GM21723 (cell line): ENCODE measurements at regions not wholly inside any gene's neighbourhood (a gene's known extent, or its start where the extent isn't known, plus 50 kb on each side); places are given as distances from the start of the nearest gene placed in this dataset.
"Not testable (repeated sequence)": the region's sequence is repeated elsewhere in the genome, so short reads cannot be mapped to it uniquely, and the experiment has no call there.

ENCODE experiments used
- ATAC-seq: cut with Tn5 transposase; IDR thresholded peaks from one replicate; pipeline ENCODE4 v1.9.1; 2021; ENCODE audit warnings: mild to moderate bottlenecking, moderate library complexity; ENCODE audit not compliant: unreplicated experiment

DNA sequence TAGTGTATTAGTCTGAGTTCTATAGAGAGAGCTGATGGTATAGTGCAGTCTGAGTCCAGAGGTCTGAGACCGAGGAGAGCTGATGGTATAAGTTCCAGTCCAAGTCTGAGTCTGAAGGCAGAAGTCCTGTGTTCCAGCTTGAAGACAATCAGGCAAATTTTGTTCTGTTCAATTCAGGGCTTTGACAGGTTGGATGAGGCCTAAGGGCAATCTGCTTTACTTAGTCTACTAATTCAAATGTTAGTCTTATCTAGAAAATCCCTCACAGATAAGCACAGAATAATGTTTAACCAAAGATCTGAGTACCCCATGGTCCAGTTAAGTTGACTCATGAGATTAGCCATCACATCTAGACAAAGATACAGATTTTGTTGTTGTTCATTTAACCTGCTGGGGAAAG lies 303.0 kb upstream of the KLF4 start:
- ATAC-seq: no peak

- no peak for ATAC-seq
Observed at GRCh38 chr9:107792006-107792405, 302.4 kb upstream of the KLF4 start.

GRCh38 chr9:107789001-107789700 lies 299.6 kb upstream of the KLF4 start:
- ATAC-seq: no peak

DNA sequence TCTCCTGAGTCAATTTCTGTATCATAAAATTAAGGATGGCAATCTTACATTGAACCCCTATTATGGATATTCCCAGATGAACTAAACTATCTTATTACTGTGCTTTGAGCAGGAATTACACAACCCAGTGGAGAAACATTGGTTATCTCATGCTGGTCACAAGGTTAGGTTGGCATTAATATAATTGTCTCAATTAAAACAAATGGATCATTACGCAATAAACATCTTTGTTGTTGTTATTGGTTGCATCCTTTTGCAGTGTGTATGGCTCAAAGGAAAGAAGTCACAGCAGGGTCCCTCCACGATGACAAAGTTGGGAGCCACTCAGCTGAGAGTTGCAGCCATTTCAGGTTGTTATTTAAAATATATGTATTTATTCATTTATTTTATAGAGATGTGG lies 297.0 kb upstream of the KLF4 start:
- no peak for ATAC-seq

GRCh38 chr9:107784235-107784958 lies 294.8 kb upstream of the KLF4 start:
- ATAC-seq: no peak

GRCh38 chr9:107782789-107783188 lies 293.2 kb upstream of the KLF4 start:
- no peak for ATAC-seq

DNA sequence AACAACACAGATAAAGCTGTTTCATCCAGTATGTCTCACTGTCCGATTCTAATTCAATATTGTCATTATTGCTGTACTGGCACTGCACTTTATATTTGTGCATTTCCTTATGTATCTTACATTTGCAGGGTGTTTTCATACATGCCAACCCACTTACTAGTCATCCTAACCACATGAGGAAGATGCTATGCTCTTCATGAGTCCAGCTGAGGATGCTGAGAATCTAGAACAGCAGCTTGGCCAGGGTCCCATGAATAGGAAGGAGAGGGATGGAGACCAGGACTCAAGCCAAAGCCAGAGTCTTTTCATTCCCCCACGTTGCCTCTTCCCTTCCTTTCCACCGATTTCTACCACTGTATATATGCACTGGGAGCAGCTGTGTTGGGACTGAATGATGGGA lies 292.8 kb upstream of the KLF4 start:
- no peak for ATAC-seq

DNA sequence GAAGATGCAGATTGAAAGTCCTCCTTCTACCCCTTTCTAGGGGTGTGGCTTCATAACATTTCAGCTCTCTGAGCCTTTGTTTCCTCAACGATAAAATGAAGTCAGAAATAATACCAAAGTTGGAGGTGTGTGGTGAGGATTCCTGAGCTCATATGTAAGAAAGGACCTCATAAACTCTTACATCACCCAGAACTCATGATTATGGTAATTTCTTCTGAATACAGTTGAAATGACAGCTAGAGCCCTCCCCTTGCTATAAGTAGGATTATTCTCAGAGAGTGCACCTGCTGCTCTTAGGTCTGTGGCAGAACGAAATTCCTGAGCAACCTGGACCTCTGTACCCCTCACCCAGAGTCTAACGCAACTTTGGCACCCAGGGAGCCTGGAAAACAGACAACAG lies 291.4 kb upstream of the KLF4 start:
- ATAC-seq: no peak

DNA sequence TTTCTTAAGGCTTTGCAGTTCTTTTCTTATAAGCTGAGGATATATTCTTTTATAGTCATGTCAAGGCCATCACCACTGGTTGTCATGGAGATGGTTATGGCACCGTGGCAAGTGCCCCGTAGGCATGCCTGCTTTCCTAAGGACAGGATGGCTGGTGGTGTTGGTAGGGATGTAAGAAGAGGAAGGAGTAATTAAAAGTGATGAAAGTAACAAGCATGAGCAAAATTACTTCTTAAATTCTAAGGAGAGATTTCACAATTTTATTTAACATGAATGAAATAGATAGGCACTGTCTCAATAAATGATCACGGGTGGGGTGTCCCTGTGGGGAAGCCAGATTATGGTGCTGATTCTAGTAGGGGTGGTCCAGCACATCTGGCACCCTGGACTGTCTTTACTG lies 290.2 kb upstream of the KLF4 start:
- no peak for ATAC-seq

DNA sequence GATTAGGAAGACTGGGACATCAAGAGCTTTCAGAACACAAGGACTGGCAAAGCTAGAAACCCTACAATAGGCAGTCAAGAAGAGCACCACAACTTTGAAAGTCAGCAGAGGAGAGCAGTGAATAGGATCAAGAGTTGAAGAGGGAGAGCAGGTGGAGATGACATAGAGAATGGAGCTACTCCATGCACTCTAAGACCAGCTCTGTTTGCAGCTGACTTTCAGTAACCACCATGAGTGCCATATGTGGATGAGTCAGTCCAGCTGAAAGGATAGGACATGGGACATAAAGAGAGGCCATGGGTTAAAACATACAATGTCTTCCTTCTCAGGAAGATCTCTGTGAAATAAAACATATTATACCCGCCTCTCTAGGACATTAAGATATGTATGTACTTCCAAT lies 289.1 kb upstream of the KLF4 start:
- ATAC-seq: no peak

GRCh38 chr9:107774099-107774498 lies 284.5 kb upstream of the KLF4 start:
- not testable (repeated sequence) for ATAC-seq

- no peak for ATAC-seq
Observed at GRCh38 chr9:107772988-107773387, 283.4 kb upstream of the KLF4 start.

DNA sequence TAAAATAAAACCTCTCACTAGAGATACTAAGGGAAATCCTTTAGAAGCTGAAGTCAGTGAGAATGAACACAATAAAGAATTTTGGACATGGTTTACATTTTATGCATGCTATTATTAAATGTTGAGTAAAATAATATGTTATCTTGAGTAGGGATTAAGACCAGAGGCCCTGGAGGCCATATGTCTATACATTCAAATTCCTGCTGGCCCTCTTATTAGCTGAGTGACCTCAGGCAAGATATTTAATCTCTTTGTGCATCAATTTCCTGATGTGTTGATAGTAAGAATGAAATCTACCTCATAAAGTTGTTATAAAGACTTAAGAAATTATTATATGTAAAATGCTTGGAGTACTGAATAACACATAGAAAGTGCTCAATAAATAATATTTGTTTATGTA lies 281.1 kb upstream of the KLF4 start:
- ATAC-seq: no peak

DNA sequence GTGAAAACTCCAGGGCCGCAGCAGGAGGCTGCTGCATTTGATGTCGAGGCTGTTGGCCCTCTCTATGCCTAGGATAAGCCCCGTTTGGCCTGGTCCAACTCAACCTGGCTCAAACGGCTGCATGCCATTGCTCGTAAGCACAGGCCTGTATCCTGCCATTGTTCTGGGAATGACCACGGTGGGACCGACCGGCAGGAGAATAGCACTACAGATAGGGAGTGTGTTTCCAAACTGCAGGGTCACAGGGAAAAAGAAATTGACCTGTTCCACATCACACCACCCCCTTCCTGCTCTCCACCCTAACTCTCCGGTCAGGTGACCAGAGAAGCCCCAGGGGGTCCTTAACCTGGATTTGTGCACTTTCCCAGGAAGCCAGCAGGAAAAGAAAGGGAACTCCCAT lies 278.7 kb upstream of the KLF4 start:
- no peak for ATAC-seq

DNA sequence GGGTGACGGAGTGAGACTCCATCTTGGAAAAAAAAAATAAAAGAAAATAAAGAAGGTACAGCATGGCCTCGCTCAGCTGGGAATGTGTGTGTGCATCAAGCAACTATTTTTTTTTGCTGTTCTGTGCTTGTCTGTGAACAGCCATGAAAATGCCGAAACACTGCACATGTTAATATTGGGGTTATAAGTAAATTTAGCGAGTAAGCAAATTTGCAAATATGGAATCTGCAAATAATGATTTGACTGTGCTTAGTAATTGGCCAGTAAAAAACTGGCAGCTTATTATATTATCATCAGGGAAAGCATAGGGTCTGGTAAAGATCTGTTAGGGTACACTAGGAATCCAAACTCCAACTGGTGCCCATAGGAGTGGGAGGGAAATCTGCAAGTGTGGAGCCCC lies 278.1 kb upstream of the KLF4 start:
- ATAC-seq: no peak

DNA sequence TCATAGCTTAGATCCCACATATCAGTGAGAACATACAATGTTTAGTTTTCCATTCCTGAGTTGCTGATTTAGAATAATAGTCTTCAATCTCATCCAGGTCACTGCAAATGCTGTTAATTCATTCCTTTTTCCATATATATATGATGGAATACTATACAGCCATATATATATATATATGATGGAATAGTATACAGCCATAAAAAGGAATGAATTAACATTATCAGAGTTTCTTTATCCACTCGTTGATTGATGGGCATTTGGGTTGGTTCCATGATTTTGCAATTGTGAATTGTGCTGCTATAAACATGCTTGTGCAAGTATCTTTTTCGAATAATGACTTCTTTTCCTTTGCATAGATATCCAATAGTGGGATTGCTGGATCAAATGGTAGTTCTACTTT lies 273.9 kb upstream of the KLF4 start:
- ATAC-seq: not testable (repeated sequence)

- ATAC-seq: no peak
Observed at GRCh38 chr9:107761307-107761706, 271.7 kb upstream of the KLF4 start.

DNA sequence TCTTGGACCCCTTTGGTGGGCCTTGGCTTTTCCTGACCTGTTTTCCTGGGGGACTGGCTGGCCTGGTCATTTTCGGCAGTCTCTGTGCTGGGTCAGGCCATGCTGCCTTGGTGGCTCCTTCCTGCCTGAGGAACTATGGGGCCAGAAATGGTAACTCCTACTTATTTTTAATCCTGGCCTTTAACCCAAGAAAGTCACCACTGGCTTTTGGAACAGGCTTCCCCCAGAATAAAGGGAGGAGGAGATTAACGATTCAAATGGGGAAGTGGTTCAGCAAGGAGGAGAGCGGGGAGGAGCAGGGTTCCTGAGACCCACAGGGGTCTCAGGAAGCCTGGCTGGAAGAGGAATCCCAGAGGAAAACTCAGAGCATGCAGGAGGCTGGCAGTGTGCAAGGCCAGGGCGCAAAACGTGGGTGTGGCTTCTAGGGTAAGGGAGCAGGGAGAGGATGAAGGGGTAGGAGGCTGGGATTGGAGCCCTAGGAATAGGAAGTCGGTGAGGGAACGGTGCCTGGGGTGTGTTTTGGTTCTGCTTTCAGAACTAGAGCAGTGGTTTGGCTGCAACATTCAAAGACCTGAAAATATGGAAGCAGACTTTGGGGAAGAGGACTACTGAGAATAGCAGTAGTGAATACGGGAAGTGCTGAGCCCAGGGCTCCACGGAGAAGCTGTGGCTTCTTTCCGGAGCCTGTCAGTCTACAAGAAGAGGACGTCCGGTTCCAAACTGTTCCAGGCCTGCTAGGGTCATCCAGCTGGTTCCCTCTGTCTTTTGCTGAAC lies 271.1 kb upstream of the KLF4 start:
- no peak for ATAC-seq

DNA sequence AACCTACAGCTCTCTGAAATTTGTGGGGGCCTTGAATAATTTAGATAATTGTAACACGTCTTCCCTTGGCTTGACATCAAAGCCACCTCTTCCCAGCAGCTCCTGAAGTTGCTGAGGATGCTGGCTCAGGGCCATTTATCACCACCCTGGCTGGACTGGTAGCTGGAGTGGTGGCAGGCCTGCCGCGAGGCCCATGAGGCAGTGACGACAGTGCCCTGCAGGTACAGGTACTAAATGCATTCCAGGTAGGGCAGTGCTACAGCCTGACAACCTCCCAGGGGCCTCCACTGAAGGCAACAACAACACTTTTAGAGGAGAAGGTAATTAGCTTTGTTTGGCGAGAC lies 270.2 kb upstream of the KLF4 start:
- ATAC-seq: no peak

GRCh38 chr9:107759009-107759822 lies 269.6 kb upstream of the KLF4 start:
- no peak for ATAC-seq

DNA sequence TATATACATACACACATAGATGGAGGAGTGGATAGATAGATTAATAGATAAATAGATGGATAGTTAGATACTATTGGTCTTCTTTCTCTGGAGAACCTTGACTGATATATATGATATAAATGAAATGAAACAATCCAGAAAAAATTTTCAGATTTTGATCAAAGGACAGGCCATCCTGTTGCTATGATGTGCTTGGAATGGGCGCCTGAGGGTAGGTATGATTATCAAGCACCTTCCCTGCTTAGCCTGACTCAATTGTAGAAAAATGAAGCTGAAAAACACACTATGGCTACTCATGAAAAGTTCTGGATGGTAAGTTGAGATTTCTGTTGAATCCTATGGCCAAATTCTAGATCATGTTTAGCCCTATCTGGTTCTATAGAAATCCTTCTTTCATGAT lies 266.5 kb upstream of the KLF4 start:
- no peak for ATAC-seq
